HepG2 (cell line): ENCODE measurements at regions not wholly inside any gene's neighbourhood (a gene's known extent, or its start where the extent isn't known, plus 50 kb on each side); places are given as distances from the start of the nearest gene placed in this dataset.
"Not testable (repeated sequence)": the region's sequence is repeated elsewhere in the genome, so short reads cannot be mapped to it uniquely, and the experiment has no call there.

Experiments used
- ATAC-seq: fragments of 200-7000 bp; cut with Tn5 transposase; 3 replicates; pipeline ENCODE4 v1.9.1; 2020; ENCODE audit warnings: mild to moderate bottlenecking, moderate library complexity
- BruUV-seq: library from RNA; stranded (reverse); fragments of 400-500 nt; replicated peaks from 2 replicates; lab custom pipeline; 2021; lab: Mats Ljungman, UMichigan
- CTCF ChIA-PET: fragments of 300-600 bp; formaldehyde crosslinking; extraction: SDS; loops from one replicate; lab custom pipeline; 2021; ENCODE audit warnings: low total read pairs, inconsistent platforms, low intra/inter-chr PET ratio; lab: Yijun Ruan, JAX
- POLR2A ChIA-PET: fragments of 350-600 bp; sonication (Branson Sonifier 250); formaldehyde crosslinking; loops from one replicate; lab custom pipeline; 2020; ENCODE audit warnings: antibody characterized with exemption, inconsistent platforms; lab: Yijun Ruan, JAX
- DNase-seq: peaks from one replicate; pipeline ENCODE4 v3.0.0-alpha.2; 2015; ENCODE audit warnings: low spot score
- FAIRE-seq: peaks from 3 replicates; lab custom pipeline; 2011; peaks lifted over from hg19 to GRCh38; lab: Jason Lieb, UNC
- H2AFZ ChIP-seq: one replicate; pipeline ENCODE4 v1.6.1; 2011; ENCODE audit warnings: low read length, inconsistent platforms
- H3K27ac ChIP-seq: fragments of 300-600 bp; 3 replicates; pipeline ENCODE4 v1.8.0; 2011; ENCODE audit warnings: mixed run types, mild to moderate bottlenecking, mixed read lengths, low read length, inconsistent platforms; ENCODE audit not compliant: insufficient read depth; ENCODE audit errors: extremely low read length
- H3K27me3 ChIP-seq, 2 experiments: fragments of 200-600 bp in 1 of 2; 2 replicates in 1 of 2; 3 replicates in 1 of 2; pipeline versions ENCODE4 v1.6.0 to v1.8.0; 2011; ENCODE audit warnings: low read length in 2 of 2, mild to moderate bottlenecking in 2 of 2, moderate library complexity in 2 of 2, inconsistent platforms in 1 of 2; ENCODE audit not compliant: insufficient read depth in 2 of 2, control insufficient read depth in 1 of 2
- H3K36me3 ChIP-seq, 2 experiments: fragments of 200-600 bp in 1 of 2; replicated peaks in 1 of 2; 2 replicates in 1 of 2; 3 replicates in 1 of 2; pipeline versions ENCODE4 v1.5.1 to v1.8.0; 2011; ENCODE audit warnings: low read length in 2 of 2, inconsistent platforms in 1 of 2; ENCODE audit not compliant: insufficient read depth in 2 of 2, control insufficient read depth in 1 of 2
- H3K4me1 ChIP-seq: 2 replicates; pipeline ENCODE4 v1.5.1; 2012; ENCODE audit warnings: low read length, inconsistent platforms; ENCODE audit not compliant: insufficient read depth
- H3K4me2 ChIP-seq: 2 replicates; pipeline ENCODE4 v1.6.0; 2011; ENCODE audit warnings: low read depth, low read length, inconsistent platforms
- H3K4me3 ChIP-seq, 3 experiments: fragments of 200-600 bp in 1 of 3; sonication (generic), shearing (Covaris generic) in 1 of 3; replicated peaks in 1 of 3; 2 replicates each; pipeline ENCODE4 v1.5.1; 2011 to 2016; ENCODE audit warnings: low read length in 3 of 3, inconsistent platforms in 2 of 3, low read depth in 2 of 3, mild to moderate bottlenecking in 2 of 3, control low read depth in 1 of 3, mixed read lengths in 1 of 3; ENCODE audit not compliant: insufficient read depth in 1 of 3
- H3K79me2 ChIP-seq: one replicate; pipeline ENCODE4 v1.6.1; 2011; ENCODE audit warnings: low read length, inconsistent platforms; ENCODE audit not compliant: insufficient read depth
- H3K9ac ChIP-seq: 2 replicates; pipeline ENCODE4 v1.6.0; 2011; ENCODE audit warnings: mild to moderate bottlenecking, low read depth, low read length, inconsistent platforms; ENCODE audit not compliant: insufficient read depth
- H3K9me3 ChIP-seq: 2 replicates; pipeline ENCODE4 v1.5.1; 2012; ENCODE audit warnings: mild to moderate bottlenecking, low read length
- H4K20me1 ChIP-seq: 2 replicates; pipeline ENCODE4 v1.6.0; 2011; ENCODE audit warnings: inconsistent platforms, mild to moderate bottlenecking, low read length, moderate library complexity; ENCODE audit not compliant: insufficient read depth
- KLF12 ChIP-seq: sonication (generic); formaldehyde crosslinking; IDR thresholded peaks from 2 replicates; pipeline ENCODE4 v1.4.0; 2020; ENCODE audit warnings: missing genetic modification reagents, borderline replicate concordance
- KMT2A ChIP-seq: sonication (generic); formaldehyde crosslinking; IDR thresholded peaks from 2 replicates; pipeline ENCODE4 v1.4.0; 2020; ENCODE audit warnings: missing genetic modification reagents
- RARG ChIP-seq: sonication (generic); formaldehyde crosslinking; IDR thresholded peaks from 2 replicates; pipeline ENCODE4 v1.4.0; 2020; ENCODE audit warnings: low read depth, mild to moderate bottlenecking, missing genetic modification reagents
- SP5 ChIP-seq: IDR thresholded peaks from 2 replicates; pipeline ENCODE4 v1.6.1; 2016; ENCODE audit warnings: low read depth, borderline replicate concordance
- ZNF280B ChIP-seq: sonication (generic); formaldehyde crosslinking; IDR thresholded peaks from 2 replicates; pipeline ENCODE4 v1.5.0; 2020; ENCODE audit warnings: missing genetic modification reagents, mild to moderate bottlenecking, borderline replicate concordance
- ZNF7 ChIP-seq: IDR thresholded peaks from 2 replicates; pipeline ENCODE4 v1.6.1; 2016; ENCODE audit warnings: missing biosample characterization, missing genetic modification reagents
- WGBS: methylation state at CpG from one replicate; pipeline ENCODE4 v1.1.6; 2017; ENCODE audit warnings: low lambda C conversion rate; 5-methylcytosine and 5-hydroxymethylcytosine counted together
- in situ Hi-C: cut with HindIII; loops from 2 replicates; pipeline ENCODE4 v1.10.0; 2017; ENCODE audit warnings: low pct_unique_long_range_greater_than_20kb; ENCODE audit not compliant: extremely low pct_ligation_motif_present
- intact Hi-C: fragments of 100-400 bp; cut with micrococcal nuclease; formaldehyde crosslinking; loops from one replicate; pipeline ENCODE4 v1.10.0; 2022; ENCODE audit not compliant: unreplicated experiment
- TF ChIP-seq, protein P1 (sequence below): IDR thresholded peaks from 2 replicates; pipeline ENCODE4 v1.6.1; 2016; ENCODE audit warnings: control low read depth
- TF ChIP-seq, protein P2 (sequence below): sonication (generic); formaldehyde crosslinking; IDR thresholded peaks from 2 replicates; pipeline ENCODE4 v1.5.1; 2020; ENCODE audit warnings: mild to moderate bottlenecking, missing genetic modification reagents, moderate library complexity

GRCh38 chrX:56368962-56369361 lies 136.8 kb downstream of the KLF8 start (continued):
- TF ChIP-seq KLF12: no peak
- TF ChIP-seq SP5 (CRISPR knock-in tag): no peak
- no peak for TF ChIP-seq KMT2A (CRISPR knock-in tag)
- TF ChIP-seq ZNF280B (CRISPR knock-in tag): no peak
- TF ChIP-seq, protein P1, sequence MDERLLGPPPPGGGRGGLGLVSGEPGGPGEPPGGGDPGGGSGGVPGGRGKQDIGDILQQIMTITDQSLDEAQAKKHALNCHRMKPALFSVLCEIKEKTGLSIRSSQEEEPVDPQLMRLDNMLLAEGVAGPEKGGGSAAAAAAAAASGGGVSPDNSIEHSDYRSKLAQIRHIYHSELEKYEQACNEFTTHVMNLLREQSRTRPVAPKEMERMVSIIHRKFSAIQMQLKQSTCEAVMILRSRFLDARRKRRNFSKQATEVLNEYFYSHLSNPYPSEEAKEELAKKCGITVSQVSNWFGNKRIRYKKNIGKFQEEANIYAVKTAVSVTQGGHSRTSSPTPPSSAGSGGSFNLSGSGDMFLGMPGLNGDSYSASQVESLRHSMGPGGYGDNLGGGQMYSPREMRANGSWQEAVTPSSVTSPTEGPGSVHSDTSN: no peak
- no peak for TF ChIP-seq ZNF7 (CRISPR knock-in tag)
- TF ChIP-seq RARG: no peak
- TF ChIP-seq, protein P2, sequence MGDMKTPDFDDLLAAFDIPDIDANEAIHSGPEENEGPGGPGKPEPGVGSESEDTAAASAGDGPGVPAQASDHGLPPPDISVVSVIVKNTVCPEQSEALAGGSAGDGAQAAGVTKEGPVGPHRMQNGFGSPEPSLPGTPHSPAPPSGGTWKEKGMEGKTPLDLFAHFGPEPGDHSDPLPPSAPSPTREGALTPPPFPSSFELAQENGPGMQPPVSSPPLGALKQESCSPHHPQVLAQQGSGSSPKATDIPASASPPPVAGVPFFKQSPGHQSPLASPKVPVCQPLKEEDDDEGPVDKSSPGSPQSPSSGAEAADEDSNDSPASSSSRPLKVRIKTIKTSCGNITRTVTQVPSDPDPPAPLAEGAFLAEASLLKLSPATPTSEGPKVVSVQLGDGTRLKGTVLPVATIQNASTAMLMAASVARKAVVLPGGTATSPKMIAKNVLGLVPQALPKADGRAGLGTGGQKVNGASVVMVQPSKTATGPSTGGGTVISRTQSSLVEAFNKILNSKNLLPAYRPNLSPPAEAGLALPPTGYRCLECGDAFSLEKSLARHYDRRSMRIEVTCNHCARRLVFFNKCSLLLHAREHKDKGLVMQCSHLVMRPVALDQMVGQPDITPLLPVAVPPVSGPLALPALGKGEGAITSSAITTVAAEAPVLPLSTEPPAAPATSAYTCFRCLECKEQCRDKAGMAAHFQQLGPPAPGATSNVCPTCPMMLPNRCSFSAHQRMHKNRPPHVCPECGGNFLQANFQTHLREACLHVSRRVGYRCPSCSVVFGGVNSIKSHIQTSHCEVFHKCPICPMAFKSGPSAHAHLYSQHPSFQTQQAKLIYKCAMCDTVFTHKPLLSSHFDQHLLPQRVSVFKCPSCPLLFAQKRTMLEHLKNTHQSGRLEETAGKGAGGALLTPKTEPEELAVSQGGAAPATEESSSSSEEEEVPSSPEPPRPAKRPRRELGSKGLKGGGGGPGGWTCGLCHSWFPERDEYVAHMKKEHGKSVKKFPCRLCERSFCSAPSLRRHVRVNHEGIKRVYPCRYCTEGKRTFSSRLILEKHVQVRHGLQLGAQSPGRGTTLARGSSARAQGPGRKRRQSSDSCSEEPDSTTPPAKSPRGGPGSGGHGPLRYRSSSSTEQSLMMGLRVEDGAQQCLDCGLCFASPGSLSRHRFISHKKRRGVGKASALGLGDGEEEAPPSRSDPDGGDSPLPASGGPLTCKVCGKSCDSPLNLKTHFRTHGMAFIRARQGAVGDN (CRISPR knock-in tag): no peak

DNA sequence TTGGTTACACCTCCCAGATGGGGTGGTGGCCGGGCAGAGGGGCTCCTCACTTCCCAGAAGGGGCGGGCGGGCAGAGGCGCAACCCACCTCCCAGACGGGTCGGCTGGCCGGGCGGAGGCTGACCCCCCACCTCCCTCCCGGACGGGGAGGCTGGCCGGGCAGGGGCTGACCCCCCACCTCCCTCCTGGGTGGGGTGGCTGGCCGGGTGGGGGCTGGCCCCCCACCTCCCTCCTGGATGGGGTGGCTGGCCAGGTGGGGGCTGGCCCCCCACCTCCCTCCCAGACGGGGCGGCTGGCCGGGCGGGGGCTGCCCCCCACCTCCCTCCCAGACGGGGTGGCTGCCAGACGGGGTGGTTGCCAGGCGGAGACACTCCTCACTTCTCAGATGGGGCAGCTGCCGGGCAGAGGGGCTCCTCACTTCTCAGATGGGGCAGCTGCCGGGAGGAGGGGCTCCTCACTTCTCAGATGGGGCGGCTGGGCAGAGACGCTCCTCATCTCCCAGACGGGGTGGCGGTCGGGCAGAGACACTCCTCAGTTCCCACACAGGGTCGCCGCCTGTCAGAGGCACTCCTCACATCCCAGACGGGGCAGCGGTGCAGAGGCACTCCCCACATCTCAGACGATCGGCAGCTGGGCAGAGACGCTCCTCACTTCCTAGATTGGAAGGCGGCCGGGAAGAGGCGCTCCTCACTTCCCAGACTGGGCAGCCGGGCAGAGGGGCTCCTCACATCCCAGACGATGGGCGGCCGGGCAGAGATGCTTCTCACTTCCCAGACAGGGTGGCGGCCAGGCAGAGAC lies 148.0 kb downstream of the KLF8 start:
- H3K79me2 ChIP-seq, in situ Hi-C loops, H3K9me3 ChIP-seq, H3K4me3 ChIP-seq, H3K4me2 ChIP-seq, H3K9ac ChIP-seq, CTCF ChIA-PET, DNase-seq, BruUV-seq, POLR2A ChIA-PET, H2AFZ ChIP-seq, H3K27me3 ChIP-seq, intact Hi-C loops, H4K20me1 ChIP-seq, H3K36me3 ChIP-seq, FAIRE-seq, H3K27ac ChIP-seq, H3K4me1 ChIP-seq, ATAC-seq: not testable (repeated sequence)
- WGBS: 86% methylated on average over 13 of the region's 41 CpGs
